GM23248 (cell line): ENCODE measurements at regions not wholly inside any gene's neighbourhood (a gene's known extent, or its start where the extent isn't known, plus 50 kb on each side); places are given as distances from the start of the nearest gene placed in this dataset.

Source experiments
- DNase-seq: peaks from one replicate; pipeline ENCODE4 v3.0.0-alpha.2; 2015
- H2AFZ ChIP-seq: fragments of 200-600 bp; sonication (generic); 2 replicates; pipeline ENCODE4 v1.6.1; 2016; ENCODE audit warnings: antibody characterized with exemption
- H3F3A ChIP-seq: fragments of 200-600 bp; sonication (generic); 2 replicates; pipeline ENCODE4 v1.6.1; 2016; ENCODE audit warnings: mild to moderate bottlenecking, antibody characterized with exemption, mixed run types; ENCODE audit not compliant: insufficient read depth
- H3K27ac ChIP-seq: fragments of 200-600 bp; sonication (generic); 2 replicates; pipeline ENCODE4 v1.5.1; 2016; ENCODE audit warnings: mild to moderate bottlenecking
- H3K27me3 ChIP-seq: fragments of 200-600 bp; sonication (generic); replicated peaks from 2 replicates; pipeline ENCODE4 v1.6.1; 2016; ENCODE audit warnings: mild to moderate bottlenecking; ENCODE audit not compliant: insufficient read depth
- H3K36me3 ChIP-seq: fragments of 200-600 bp; sonication (generic); 2 replicates; pipeline ENCODE4 v1.6.1; 2016; ENCODE audit warnings: low read depth, mild to moderate bottlenecking
- H3K4me1 ChIP-seq: fragments of 200-600 bp; sonication (generic); 2 replicates; pipeline ENCODE4 v1.6.1; 2016; ENCODE audit warnings: mild to moderate bottlenecking; ENCODE audit not compliant: insufficient read depth
- H3K4me2 ChIP-seq: fragments of 200-600 bp; sonication (generic); one replicate; pipeline ENCODE4 v1.6.1; 2016; ENCODE audit warnings: mild to moderate bottlenecking; ENCODE audit not compliant: unreplicated experiment
- H3K4me3 ChIP-seq: fragments of 200-600 bp; sonication (generic); 2 replicates; pipeline ENCODE4 v1.5.1; 2016; ENCODE audit warnings: mild to moderate bottlenecking
- H3K79me2 ChIP-seq: fragments of 200-600 bp; sonication (generic); 2 replicates; pipeline ENCODE4 v1.6.1; 2016; ENCODE audit warnings: mild to moderate bottlenecking; ENCODE audit not compliant: insufficient read depth
- H3K9ac ChIP-seq: fragments of 200-600 bp; sonication (generic); 2 replicates; pipeline ENCODE4 v1.6.1; 2016; ENCODE audit warnings: mild to moderate bottlenecking
- H3K9me2 ChIP-seq: fragments of 200-600 bp; sonication (generic); 2 replicates; pipeline ENCODE4 v1.6.1; 2016; ENCODE audit warnings: mixed run types, mild to moderate bottlenecking, moderate library complexity; ENCODE audit not compliant: insufficient read depth
- H3K9me3 ChIP-seq: fragments of 200-600 bp; sonication (generic); one replicate; pipeline ENCODE4 v1.6.1; 2017; ENCODE audit warnings: low read depth
- H4K20me1 ChIP-seq: fragments of 200-600 bp; sonication (generic); 2 replicates; pipeline ENCODE4 v1.6.0; 2016; ENCODE audit not compliant: insufficient read depth
- EZH2 ChIP-seq: fragments of 200-600 bp; sonication (generic); IDR thresholded peaks from 2 replicates; pipeline ENCODE4 v1.6.1; 2018; ENCODE audit warnings: antibody characterized with exemption, mild to moderate bottlenecking; ENCODE audit not compliant: insufficient read depth, poor library complexity, severe bottlenecking
- EZH2phosphoT487 ChIP-seq: fragments of 200-600 bp; sonication (generic); IDR thresholded peaks from 2 replicates; pipeline ENCODE4 v1.6.1; 2018; ENCODE audit warnings: antibody characterized with exemption, moderate library complexity, mild to moderate bottlenecking, low read depth; ENCODE audit not compliant: insufficient read depth
- WGBS, 2 experiments: methylation state at CpG; one replicate each; pipeline ENCODE4 v1.1.6; 2015 to 2017; ENCODE audit warnings: low lambda C conversion rate in 2 of 2, low coverage in 1 of 2; ENCODE audit errors: missing lambda C conversion rate in 2 of 2; 5-methylcytosine and 5-hydroxymethylcytosine counted together
- in situ Hi-C: fragments of 300-500 bp; cut with MboI; formaldehyde crosslinking; loops from 2 replicates; pipeline ENCODE4 v1.15.0; 2020

- DNase-seq, result no peak
- no peak overlapping the region for H2AFZ ChIP-seq
- H3K9ac ChIP-seq, result no peak overlapping the region
- no peaks in the 10 kb centered on the region for H3K4me1 ChIP-seq
- H3K27me3 ChIP-seq, result peaks cover 13% of the 10 kb centered on the region
- H3K36me3 ChIP-seq, result no peaks in the 10 kb centered on the region
- H3K9me3 ChIP-seq, result no peaks in the 10 kb centered on the region
- no peaks in the 10 kb centered on the region for H3K9me2 ChIP-seq
- H3K4me3 ChIP-seq, result no peak overlapping the region
- no peaks in the 10 kb centered on the region for H3K79me2 ChIP-seq
- H3K4me2 ChIP-seq, result no peak overlapping the region
- 34 to 39% methylated on average over 2 of the region's 2 CpGs for WGBS, 2 experiments
- in situ Hi-C loops, result no loop called here
- no peaks in the 10 kb centered on the region for H3F3A ChIP-seq
- H4K20me1 ChIP-seq, result no peaks in the 10 kb centered on the region
- H3K27ac ChIP-seq, result no peak overlapping the region
- TF ChIP-seq EZH2phosphoT487 (no peak), EZH2 (no peak)
Measured at GRCh38 chr14:44814196-44814595, 147.6 kb downstream of the KLHL28 start.

GRCh38 chr14:44812672-44813071 lies 149.1 kb downstream of the KLHL28 start:
- WGBS, 2 experiments, result 61 to 66% methylated on average over 10 of the region's 10 CpGs
- in situ Hi-C loops, result no loop called here
- Histone ChIP-seq H4K20me1 (no peaks in the 10 kb centered on the region), H3K9ac (no peak overlapping the region), H3K4me2 (no peak overlapping the region), H3K27ac (no peak overlapping the region), H3F3A (no peaks in the 10 kb centered on the region), H3K9me2 (no peaks in the 10 kb centered on the region), H3K36me3 (no peaks in the 10 kb centered on the region), H3K79me2 (no peaks in the 10 kb centered on the region), H3K4me1 (no peaks in the 10 kb centered on the region), H2AFZ (no peak overlapping the region), H3K4me3 (no peak overlapping the region), H3K27me3 (peaks cover 13% of the 10 kb centered on the region), H3K9me3 (no peaks in the 10 kb centered on the region)
- TF ChIP-seq EZH2phosphoT487 (no peak), EZH2 (no peak)
- no peak for DNase-seq

- TF ChIP-seq EZH2 (no peak), EZH2phosphoT487 (no peak)
- Histone ChIP-seq H3K4me3 (no peak overlapping the region), H3K9ac (no peak overlapping the region), H3K9me2 (no peaks in the 10 kb centered on the region), H4K20me1 (no peaks in the 10 kb centered on the region), H3K79me2 (no peaks in the 10 kb centered on the region), H3K9me3 (no peaks in the 10 kb centered on the region), H3K36me3 (no peaks in the 10 kb centered on the region), H3K27me3 (no peaks in the 10 kb centered on the region), H3K4me2 (no peak overlapping the region), H3K27ac (no peak overlapping the region), H2AFZ (no peak overlapping the region), H3F3A (no peaks in the 10 kb centered on the region), H3K4me1 (no peaks in the 10 kb centered on the region)
- no peak for DNase-seq
- in situ Hi-C loops, result no loop called here
Measured at GRCh38 chr14:44804391-44804790, 157.4 kb downstream of the KLHL28 start.

DNA sequence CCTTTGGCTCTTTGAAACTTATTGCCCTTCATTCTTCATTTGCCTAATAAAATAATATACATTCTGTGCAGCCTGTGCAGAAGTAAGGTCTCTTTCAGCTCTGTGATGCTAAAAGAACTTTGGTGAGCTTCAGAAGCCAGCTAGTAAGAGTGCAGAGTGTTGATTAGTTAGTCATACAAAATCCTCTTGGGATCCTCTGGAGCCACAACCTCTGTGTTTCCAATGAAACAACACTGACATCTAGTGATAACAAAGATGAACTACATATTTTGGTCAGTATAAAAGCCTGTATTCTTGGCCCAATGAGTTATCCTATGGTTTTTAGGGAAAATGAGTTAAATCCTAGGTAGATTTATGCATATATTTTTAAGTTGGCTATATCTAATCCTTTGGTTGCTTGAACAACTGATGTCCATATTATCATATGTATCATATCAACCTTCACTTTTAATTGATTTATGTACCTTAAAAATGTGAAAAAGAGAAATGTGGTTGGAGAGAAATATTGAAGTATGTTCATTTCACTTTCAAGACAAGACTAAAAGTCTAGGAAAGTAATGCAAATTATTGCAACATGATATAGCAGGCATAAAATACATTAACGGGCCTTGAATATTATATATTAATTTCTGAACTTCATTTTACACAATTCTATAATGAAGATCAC lies 158.4 kb downstream of the KLHL28 start:
- Histone ChIP-seq H3K9me3 (no peaks in the 10 kb centered on the region), H2AFZ (no peak overlapping the region), H3K27ac (no peak overlapping the region), H3K9me2 (no peaks in the 10 kb centered on the region), H3F3A (no peaks in the 10 kb centered on the region), H3K9ac (no peak overlapping the region), H3K4me2 (no peak overlapping the region), H3K79me2 (no peaks in the 10 kb centered on the region), H3K4me3 (no peak overlapping the region), H3K27me3 (no peaks in the 10 kb centered on the region), H3K4me1 (no peaks in the 10 kb centered on the region), H3K36me3 (no peaks in the 10 kb centered on the region), H4K20me1 (no peaks in the 10 kb centered on the region)
- in situ Hi-C loops, result no loop called here
- no peak for TF ChIP-seq EZH2
- TF ChIP-seq EZH2phosphoT487, result no peak
- peak; percentile 76 for DNase-seq
- WGBS, 2 experiments, result 25 to 36% methylated on average over 1 of the region's 1 CpG
